DMS79 (cell line): ENCODE measurements at regions not wholly inside any gene's neighbourhood (a gene's known extent, or its start where the extent isn't known, plus 50 kb on each side); places are given as distances from the start of the nearest gene placed in this dataset.
"Not testable (repeated sequence)": the region's sequence is repeated elsewhere in the genome, so short reads cannot be mapped to it uniquely, and the experiment has no call there.

Experiments used
- DNase-seq: peaks from one replicate; lab custom pipeline; 2025; lab: John Stamatoyannopoulos, UW

- no peak for DNase-seq
Measured at GRCh38 chr9:589723-590122, 251.8 kb upstream of the DMRT1 start.

DNA sequence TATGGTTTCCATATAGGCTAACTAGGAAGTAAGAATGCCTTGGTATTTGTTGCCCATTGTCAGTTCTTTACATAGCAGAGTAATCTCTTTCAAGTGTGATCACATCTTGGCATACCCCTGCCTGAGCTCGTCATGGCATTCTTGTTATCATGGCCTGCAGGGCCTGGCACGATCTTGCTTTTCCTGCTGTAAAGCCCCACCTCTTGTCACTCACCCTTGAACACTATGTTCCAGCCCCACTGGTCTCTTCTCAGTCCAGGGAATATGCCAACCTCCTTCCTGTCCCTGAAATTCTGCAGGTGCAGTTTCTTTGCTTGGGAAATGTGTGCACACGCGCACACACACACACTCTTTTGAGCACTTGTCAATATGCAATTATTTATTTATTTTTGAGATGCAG, 250.2 kb upstream of the DMRT1 start:
- no peak for DNase-seq

DNA sequence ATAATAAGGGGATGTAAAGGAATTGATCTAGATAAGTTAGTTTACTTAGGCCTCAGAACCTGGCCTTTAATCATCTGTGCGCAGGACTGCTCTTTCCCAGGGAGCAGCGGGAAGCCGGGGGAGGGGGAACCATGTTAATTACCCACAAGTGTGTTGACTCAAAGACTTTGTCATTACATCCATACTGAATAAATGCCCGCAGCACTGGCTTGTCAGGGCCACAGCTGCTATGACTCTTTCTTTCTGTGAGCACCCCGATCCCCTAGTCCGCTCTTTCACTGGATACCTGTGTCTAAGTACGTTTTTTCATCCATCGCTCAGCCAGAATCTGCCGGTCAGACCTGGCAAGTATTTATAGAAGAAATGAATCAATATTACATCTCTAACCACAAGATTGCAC, 249.3 kb upstream of the DMRT1 start:
- DNase-seq: no peak

- no peak for DNase-seq
Measured at GRCh38 chr9:592733-593132, 248.8 kb upstream of the DMRT1 start.

- no peak for DNase-seq
Measured at GRCh38 chr9:593809-594208, 247.7 kb upstream of the DMRT1 start.

DNA sequence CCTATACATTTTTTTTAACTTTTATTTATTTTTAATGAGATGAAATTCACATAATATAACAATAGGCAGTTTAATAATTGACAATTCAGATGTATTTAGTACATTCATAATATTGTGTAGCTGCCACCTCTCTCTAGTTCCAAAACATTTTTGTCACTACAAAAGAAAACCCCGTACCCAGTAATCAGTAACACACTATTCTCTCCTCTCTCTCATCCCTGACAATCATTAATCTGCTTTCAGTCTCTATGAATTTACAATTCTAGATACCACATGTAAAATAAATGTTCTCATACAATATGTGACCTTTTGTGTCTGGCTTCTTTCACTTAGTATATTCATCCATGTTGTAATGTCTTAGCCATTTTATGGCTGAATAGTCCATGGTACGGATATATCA, 244.8 kb upstream of the DMRT1 start:
- no peak for DNase-seq

- DNase-seq: no peak
Measured at GRCh38 chr9:600006-600405, 241.5 kb upstream of the DMRT1 start.

- no peak for DNase-seq
Measured at GRCh38 chr9:602716-603115, 238.8 kb upstream of the DMRT1 start.

DNA sequence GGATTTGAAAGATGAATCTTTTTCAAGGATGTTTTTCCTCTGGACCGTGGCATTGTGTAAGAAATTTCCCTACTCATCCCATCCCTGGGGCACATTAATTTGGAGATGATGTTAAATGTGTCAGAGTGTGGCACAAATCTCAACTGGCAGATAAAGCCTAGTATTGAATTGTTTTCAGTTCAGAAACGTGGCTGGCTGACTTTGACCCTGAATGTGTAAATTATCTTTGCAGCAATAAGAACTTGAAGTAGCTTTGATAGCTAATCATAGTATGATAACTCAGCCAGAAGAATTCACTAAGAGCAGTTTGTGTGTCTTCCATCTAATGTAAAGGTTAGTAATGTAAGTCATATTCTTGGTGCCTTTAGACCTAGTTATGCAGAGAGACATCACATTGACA, 238.4 kb upstream of the DMRT1 start:
- no peak for DNase-seq

DNA sequence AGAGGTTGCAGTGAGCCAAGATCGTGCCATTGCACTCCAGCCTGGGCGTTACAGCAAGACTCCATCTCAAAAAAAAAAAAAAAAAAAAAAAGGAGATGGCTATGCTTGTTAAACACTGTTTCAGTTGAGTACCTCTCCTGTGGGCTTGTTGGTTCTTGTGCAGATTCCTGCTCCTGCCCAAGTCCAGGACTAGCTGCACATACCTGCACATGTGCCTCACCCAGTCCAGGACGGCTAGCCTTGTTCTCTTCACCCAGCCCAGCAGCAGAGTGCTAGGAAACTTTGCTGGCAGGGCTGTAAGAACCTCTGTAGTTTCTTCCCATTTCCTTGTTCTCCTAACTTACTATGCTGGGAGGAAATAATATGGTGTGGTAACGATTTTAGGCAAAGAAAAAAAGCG, 234.1 kb upstream of the DMRT1 start:
- no peak for DNase-seq

DNA sequence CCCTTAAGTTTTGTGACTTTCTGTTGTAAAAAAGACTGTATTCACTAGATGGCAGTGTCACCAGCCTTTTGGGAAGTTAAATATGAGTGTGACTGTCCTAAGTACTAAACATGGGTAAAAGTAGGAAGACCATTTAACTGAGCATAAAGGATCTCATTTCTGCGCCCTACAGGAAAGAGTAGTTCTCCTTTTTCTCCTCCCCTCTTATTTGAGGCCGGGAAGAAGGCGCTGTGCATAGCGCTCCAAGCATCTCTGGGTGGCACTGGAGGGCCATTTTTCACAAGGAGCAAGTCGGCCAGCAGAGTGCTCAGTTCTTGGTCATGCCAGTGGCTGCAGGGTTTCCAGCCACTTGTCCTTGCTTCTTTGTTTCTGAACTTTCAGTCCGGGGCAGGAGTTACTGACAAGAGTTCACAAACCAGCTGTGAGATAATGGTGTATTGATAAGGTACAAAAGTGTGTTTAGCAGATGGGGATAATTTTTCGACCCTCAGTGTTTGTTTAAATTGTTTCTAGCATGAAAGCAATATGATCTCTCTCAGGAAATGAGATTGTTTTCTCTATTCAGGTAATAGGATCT, 227.6 kb upstream of the DMRT1 start:
- no peak for DNase-seq

GRCh38 chr9:614431-614830, 227.1 kb upstream of the DMRT1 start:
- no peak for DNase-seq

DNA sequence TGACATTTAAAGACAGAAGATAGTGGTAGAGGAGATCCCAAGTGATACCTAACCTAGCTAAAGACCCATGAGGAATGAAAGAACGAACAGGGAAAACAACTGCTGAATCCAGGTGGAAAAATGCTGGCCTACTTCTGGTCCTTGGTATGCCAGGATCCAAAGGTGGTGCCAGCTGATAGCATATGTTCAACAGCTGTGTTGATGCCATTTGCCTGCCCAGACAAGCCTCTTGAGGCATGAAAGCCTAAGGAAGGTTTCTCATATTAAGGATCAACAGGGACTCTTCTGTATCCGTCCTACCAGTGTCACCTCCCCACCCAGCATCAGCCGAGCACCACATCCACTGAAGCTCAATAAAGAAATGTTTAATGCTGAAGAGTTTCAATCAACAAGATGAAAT, 225.7 kb upstream of the DMRT1 start:
- DNase-seq: no peak

GRCh38 chr9:616694-617093, 224.8 kb upstream of the DMRT1 start:
- no peak for DNase-seq

GRCh38 chr9:617445-618085, 223.9 kb upstream of the DMRT1 start:
- no peak for DNase-seq

GRCh38 chr9:618478-618877, 223.0 kb upstream of the DMRT1 start:
- no peak for DNase-seq

DNA sequence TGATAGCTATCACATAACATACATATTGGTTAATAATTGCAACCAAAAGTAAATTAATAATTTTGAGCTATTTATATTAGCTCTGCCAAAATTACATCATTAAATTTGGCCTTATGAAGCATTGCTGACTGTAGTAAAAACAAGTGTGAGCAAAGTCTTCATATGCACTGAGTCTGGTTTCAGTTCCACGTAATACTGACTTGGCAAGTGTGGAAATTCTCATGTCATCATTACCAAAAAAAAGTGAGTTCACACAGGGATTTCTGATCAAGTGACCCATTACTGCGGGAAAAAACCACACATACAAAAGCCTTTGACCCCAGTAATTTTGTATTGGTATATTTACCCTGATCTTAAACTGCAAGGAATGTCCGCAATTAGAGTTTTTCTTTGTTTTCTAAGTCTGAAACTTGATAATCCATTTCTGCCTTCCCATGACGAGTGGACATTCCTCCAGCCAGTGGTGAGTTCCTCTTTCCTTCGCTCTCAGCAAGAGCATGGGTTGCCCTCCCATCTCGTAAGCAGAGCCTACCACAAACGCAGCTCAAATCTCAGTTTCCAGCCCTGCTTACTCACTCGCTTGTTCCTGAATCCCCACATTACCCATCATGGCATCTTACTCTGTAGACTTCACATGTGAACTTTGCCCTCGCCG, 220.2 kb upstream of the DMRT1 start:
- DNase-seq: no peak

- no peak for DNase-seq
Measured at GRCh38 chr9:624935-625500, 216.5 kb upstream of the DMRT1 start.

- DNase-seq: no peak
Measured at GRCh38 chr9:625613-626012, 215.9 kb upstream of the DMRT1 start.

- not testable (repeated sequence) for DNase-seq
Measured at GRCh38 chr9:626114-626513, 215.4 kb upstream of the DMRT1 start.

GRCh38 chr9:626596-626995, 214.9 kb upstream of the DMRT1 start:
- no peak for DNase-seq

DNA sequence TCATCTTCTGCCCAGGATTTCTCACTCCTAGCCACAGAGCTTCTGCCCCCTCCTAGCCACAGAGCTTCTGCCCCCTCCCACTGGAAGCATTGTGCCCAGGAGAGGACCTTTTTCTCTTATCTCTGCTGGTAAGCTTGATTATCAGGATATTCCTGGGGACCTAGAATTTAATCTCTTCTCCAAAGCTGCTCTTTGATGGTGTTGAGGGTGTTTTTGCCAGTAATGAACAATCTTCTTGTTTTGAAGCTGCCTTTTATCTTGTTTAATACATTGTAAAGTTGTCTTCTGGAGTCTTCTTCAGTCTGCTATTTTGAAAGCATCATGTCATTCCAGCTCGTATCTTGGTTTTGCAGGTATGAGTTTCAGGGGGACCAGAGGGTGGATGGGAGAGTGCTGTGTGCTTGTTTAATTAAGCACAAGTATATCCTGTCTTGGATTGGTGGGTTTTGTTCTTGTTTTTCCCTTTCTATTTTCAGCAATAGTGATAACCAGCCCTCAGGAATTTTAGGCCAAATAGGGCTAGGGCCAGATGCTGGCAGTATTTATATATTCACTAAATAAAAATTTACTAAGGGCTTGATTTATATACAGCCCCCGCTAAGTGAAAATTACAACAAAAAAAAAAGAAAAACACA, 214.0 kb upstream of the DMRT1 start:
- DNase-seq: no peak

GRCh38 chr9:629146-629545, 212.4 kb upstream of the DMRT1 start:
- no peak for DNase-seq
